ENCODE measurements at regions not wholly inside any gene's neighbourhood (a gene's known extent, or its start where the extent isn't known, plus 50 kb on each side); places are given as distances from the start of the nearest gene placed in this dataset.

DNA sequence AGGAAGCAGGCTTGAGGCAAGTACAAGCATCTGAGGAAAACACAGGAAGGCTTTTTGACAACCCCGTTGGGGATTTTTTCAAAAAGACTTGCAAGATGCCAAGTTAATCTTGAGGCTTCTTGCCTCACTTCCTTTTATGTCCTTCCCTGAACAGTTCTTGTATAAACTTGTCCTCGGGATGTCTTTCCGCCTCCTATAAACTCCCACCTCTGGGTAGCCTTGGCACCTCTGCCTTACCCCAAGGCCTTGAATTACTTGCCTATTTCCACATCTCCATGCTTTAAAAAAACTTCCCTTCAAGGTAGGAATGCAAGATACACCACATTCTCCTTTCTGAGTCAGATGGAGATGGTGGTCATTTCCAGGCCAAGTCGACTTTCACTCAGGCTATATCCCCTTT, 106.4 kb upstream of the RBBP8 start:
- TF ChIP-seq TP53 (CRISPR knock-in tag; IDR thresholded peaks at IDR 0.05) = no peak
- no peak for TF ChIP-seq CHD4 (IDR thresholded peaks at IDR 0.05; ENCODE audit: borderline replicate concordance)
- TF ChIP-seq, protein P1, sequence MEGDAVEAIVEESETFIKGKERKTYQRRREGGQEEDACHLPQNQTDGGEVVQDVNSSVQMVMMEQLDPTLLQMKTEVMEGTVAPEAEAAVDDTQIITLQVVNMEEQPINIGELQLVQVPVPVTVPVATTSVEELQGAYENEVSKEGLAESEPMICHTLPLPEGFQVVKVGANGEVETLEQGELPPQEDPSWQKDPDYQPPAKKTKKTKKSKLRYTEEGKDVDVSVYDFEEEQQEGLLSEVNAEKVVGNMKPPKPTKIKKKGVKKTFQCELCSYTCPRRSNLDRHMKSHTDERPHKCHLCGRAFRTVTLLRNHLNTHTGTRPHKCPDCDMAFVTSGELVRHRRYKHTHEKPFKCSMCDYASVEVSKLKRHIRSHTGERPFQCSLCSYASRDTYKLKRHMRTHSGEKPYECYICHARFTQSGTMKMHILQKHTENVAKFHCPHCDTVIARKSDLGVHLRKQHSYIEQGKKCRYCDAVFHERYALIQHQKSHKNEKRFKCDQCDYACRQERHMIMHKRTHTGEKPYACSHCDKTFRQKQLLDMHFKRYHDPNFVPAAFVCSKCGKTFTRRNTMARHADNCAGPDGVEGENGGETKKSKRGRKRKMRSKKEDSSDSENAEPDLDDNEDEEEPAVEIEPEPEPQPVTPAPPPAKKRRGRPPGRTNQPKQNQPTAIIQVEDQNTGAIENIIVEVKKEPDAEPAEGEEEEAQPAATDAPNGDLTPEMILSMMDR (IDR thresholded peaks at IDR 0.05) = no peak
- TF ChIP-seq MYC (IDR thresholded peaks at IDR 0.05; ENCODE audit: borderline replicate concordance, low read length) = no peak
- TF ChIP-seq, protein P2, sequence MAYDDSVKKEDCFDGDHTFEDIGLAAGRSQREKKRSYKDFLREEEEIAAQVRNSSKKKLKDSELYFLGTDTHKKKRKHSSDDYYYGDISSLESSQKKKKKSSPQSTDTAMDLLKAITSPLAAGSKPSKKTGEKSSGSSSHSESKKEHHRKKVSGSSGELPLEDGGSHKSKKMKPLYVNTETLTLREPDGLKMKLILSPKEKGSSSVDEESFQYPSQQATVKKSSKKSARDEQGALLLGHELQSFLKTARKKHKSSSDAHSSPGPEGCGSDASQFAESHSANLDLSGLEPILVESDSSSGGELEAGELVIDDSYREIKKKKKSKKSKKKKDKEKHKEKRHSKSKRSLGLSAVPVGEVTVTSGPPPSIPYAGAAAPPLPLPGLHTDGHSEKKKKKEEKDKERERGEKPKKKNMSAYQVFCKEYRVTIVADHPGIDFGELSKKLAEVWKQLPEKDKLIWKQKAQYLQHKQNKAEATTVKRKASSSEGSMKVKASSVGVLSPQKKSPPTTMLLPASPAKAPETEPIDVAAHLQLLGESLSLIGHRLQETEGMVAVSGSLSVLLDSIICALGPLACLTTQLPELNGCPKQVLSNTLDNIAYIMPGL (CRISPR knock-in tag; IDR thresholded peaks at IDR 0.05; ENCODE audit: borderline replicate concordance) = no peak
